Activated CD4-positive, CD25-positive, alpha-beta regulatory T cell treated with anti-CD3 and anti-CD28 coated beads, Interleukin-2, amount 50 U/mL, for 16 hours (primary cell): ENCODE measurements at regions not wholly inside any gene's neighbourhood (a gene's known extent, or its start where the extent isn't known, plus 50 kb on each side); places are given as distances from the start of the nearest gene placed in this dataset.

Source experiments
- DNase-seq: peaks from one replicate; pipeline ENCODE4 v3.0.0-alpha.2; 2020; ENCODE audit warnings: low read depth, low spot score

GRCh38 chr4:18401868-18402267 is 380.3 kb upstream of the LCORL start:
- DNase-seq = no peak

GRCh38 chr4:18401425-18401824 is 379.9 kb upstream of the LCORL start:
- no peak for DNase-seq

- DNase-seq = no peak
Observed at GRCh38 chr4:18398661-18399060, 377.1 kb upstream of the LCORL start.

GRCh38 chr4:18397681-18398390 is 376.3 kb upstream of the LCORL start:
- DNase-seq = no peak

GRCh38 chr4:18394656-18395055 is 373.1 kb upstream of the LCORL start:
- DNase-seq = no peak

- no peak for DNase-seq
Observed at GRCh38 chr4:18391354-18391728, 369.8 kb upstream of the LCORL start.

GRCh38 chr4:18390655-18391353 is 369.2 kb upstream of the LCORL start:
- no peak for DNase-seq

GRCh38 chr4:18389115-18389514 is 367.6 kb upstream of the LCORL start:
- DNase-seq = no peak

- no peak for DNase-seq
Observed at GRCh38 chr4:18388039-18388438, 366.5 kb upstream of the LCORL start.

- no peak for DNase-seq
Observed at GRCh38 chr4:18381186-18381585, 359.6 kb upstream of the LCORL start.

- DNase-seq = no peak
Observed at GRCh38 chr4:18369561-18369960, 348.0 kb upstream of the LCORL start.

- no peak for DNase-seq
Observed at GRCh38 chr4:18366892-18367291, 345.3 kb upstream of the LCORL start.

GRCh38 chr4:18366136-18366535 is 344.6 kb upstream of the LCORL start:
- no peak for DNase-seq

- DNase-seq = no peak
Observed at GRCh38 chr4:18343581-18343980, 322.0 kb upstream of the LCORL start.

- DNase-seq = no peak
Observed at GRCh38 chr4:18342847-18343246, 321.3 kb upstream of the LCORL start.

- no peak for DNase-seq
Observed at GRCh38 chr4:18321956-18322530, 300.5 kb upstream of the LCORL start.

GRCh38 chr4:18319431-18319830 is 297.9 kb upstream of the LCORL start:
- DNase-seq = no peak

GRCh38 chr4:18318682-18319388 is 297.3 kb upstream of the LCORL start:
- no peak for DNase-seq

- no peak for DNase-seq
Observed at GRCh38 chr4:18314731-18315130, 293.2 kb upstream of the LCORL start.

GRCh38 chr4:18297684-18298083 is 276.1 kb upstream of the LCORL start:
- DNase-seq = no peak

GRCh38 chr4:18296411-18296810 is 274.9 kb upstream of the LCORL start:
- DNase-seq = no peak

GRCh38 chr4:18294846-18295245 is 273.3 kb upstream of the LCORL start:
- DNase-seq = no peak
